H1 (cell line): ENCODE measurements at regions not wholly inside any gene's neighbourhood (a gene's known extent, or its start where the extent isn't known, plus 50 kb on each side); places are given as distances from the start of the nearest gene placed in this dataset.

Experiments used
- CTCF ChIA-PET: fragments of 300-600 bp; sonication (Branson Sonifier 250); formaldehyde crosslinking; loops from one replicate; lab custom pipeline; 2021; ENCODE audit not compliant: partially characterized antibody; lab: Charles Lee
- POLR2A ChIA-PET: fragments of 300-600 bp; sonication (Branson Sonifier 250); formaldehyde crosslinking; loops from one replicate; lab custom pipeline; 2021; ENCODE audit warnings: inconsistent platforms; ENCODE audit not compliant: partially characterized antibody; lab: Charles Lee
- DNase-seq, 2 experiments: peaks; one replicate each; pipeline versions ENCODE4 v3.0.0 to v3.0.0-alpha.2; 2010 to 2022; ENCODE audit warnings: low spot score in 2 of 2, low read depth in 1 of 2, mixed read lengths in 1 of 2
- FAIRE-seq: peaks from 2 replicates; lab custom pipeline; 2011; peaks lifted over from hg19 to GRCh38; lab: Jason Lieb, UNC
- H2AFZ ChIP-seq: 2 replicates; pipeline ENCODE4 v1.8.1; 2012; ENCODE audit warnings: low read length, inconsistent platforms
- H2AK5ac ChIP-seq: 2 replicates; pipeline ENCODE4 v1.6.1; 2013; ENCODE audit warnings: low read depth, low read length
- H2BK120ac ChIP-seq: replicated peaks from 2 replicates; pipeline ENCODE3; 2013; ENCODE audit warnings: low read depth, low read length, inconsistent platforms
- H2BK12ac ChIP-seq: 2 replicates; pipeline ENCODE4 v1.6.1; 2013; ENCODE audit warnings: low read depth, low read length
- H2BK15ac ChIP-seq: 2 replicates; pipeline ENCODE4 v1.6.1; 2013; ENCODE audit warnings: low read length
- H2BK20ac ChIP-seq: 2 replicates; pipeline ENCODE4 v1.6.1; 2013; ENCODE audit warnings: low read length
- H2BK5ac ChIP-seq: 2 replicates; pipeline ENCODE4 v1.6.1; 2013; ENCODE audit warnings: low read depth, low read length
- H3K14ac ChIP-seq: 2 replicates; pipeline ENCODE4 v1.6.1; 2013; ENCODE audit warnings: inconsistent platforms; ENCODE audit not compliant: insufficient read length
- H3K18ac ChIP-seq: 2 replicates; pipeline ENCODE4 v1.6.1; 2013; ENCODE audit warnings: low read length; ENCODE audit errors: extremely low read depth
- H3K23ac ChIP-seq: 2 replicates; pipeline ENCODE4 v1.6.1; 2013; ENCODE audit warnings: inconsistent platforms; ENCODE audit not compliant: insufficient read length
- H3K23me2 ChIP-seq: 2 replicates; pipeline ENCODE4 v1.6.1; 2013; ENCODE audit warnings: low read depth, low read length
- H3K27ac ChIP-seq: 2 replicates; pipeline ENCODE4 v1.6.1; 2011; ENCODE audit warnings: low read depth, low read length, inconsistent platforms
- H3K27me3 ChIP-seq, 4 experiments: replicated peaks in 1 of 4; 1 replicate in 1 of 4; 2 replicates in 3 of 4; pipeline versions ENCODE4 v1.6.1 to v1.8.1; 2011 to 2013; ENCODE audit warnings: low read length in 3 of 4, mild to moderate bottlenecking in 3 of 4, inconsistent platforms in 2 of 4, mixed read lengths in 2 of 4, moderate library complexity in 1 of 4; ENCODE audit not compliant: control insufficient read depth in 3 of 4, insufficient read depth in 3 of 4; ENCODE audit errors: extremely low read depth in 1 of 4
- H3K36me3 ChIP-seq, 4 experiments: 2 replicates each; pipeline versions ENCODE4 v1.6.1 to v1.8.1; 2011 to 2013; ENCODE audit warnings: mild to moderate bottlenecking in 4 of 4, low read length in 3 of 4, moderate library complexity in 2 of 4, control low read depth in 1 of 4, inconsistent platforms in 1 of 4; ENCODE audit not compliant: insufficient read depth in 4 of 4, control insufficient read depth in 2 of 4
- H3K4ac ChIP-seq: replicated peaks from 2 replicates; pipeline ENCODE3; 2013; ENCODE audit warnings: low read length, low read depth, mixed read lengths, inconsistent platforms; ENCODE audit not compliant: insufficient read length
- H3K4me1 ChIP-seq, 4 experiments: replicated peaks in 1 of 4; 1 replicate in 1 of 4; 2 replicates in 3 of 4; pipeline versions ENCODE4 v1.6.1 to v1.8.1; 2011 to 2013; ENCODE audit warnings: low read length in 3 of 4, inconsistent platforms in 2 of 4, mixed read lengths in 1 of 4; ENCODE audit not compliant: insufficient read depth in 4 of 4, control insufficient read depth in 3 of 4
- H3K4me2 ChIP-seq, 2 experiments: 2 replicates each; pipeline versions ENCODE4 v1.6.1 to v1.8.1; 2011 to 2013; ENCODE audit warnings: low read depth in 2 of 2, low read length in 2 of 2, control low read depth in 1 of 2, inconsistent platforms in 1 of 2, mild to moderate bottlenecking in 1 of 2; ENCODE audit not compliant: insufficient read depth in 1 of 2
- H3K4me3 ChIP-seq, 4 experiments: fragments of 200-600, 300-600 bp in 1 of 4; sonication (generic), shearing (Covaris generic), sonication (Bioruptor Twin) in 1 of 4; 2 replicates each; pipeline versions ENCODE4 v1.5.1 to v1.8.1; 2011 to 2016; ENCODE audit warnings: low read length in 4 of 4, low read depth in 3 of 4, control low read depth in 2 of 4, inconsistent platforms in 2 of 4, mild to moderate bottlenecking in 2 of 4, mixed read lengths in 1 of 4, moderate library complexity in 1 of 4; ENCODE audit not compliant: insufficient read depth in 2 of 4; ENCODE audit errors: extremely low read depth in 1 of 4
- H3K56ac ChIP-seq: replicated peaks from 2 replicates; pipeline ENCODE3; 2013; ENCODE audit warnings: low read depth, mild to moderate bottlenecking, mixed read lengths, low read length, inconsistent platforms; ENCODE audit not compliant: insufficient read length
- H3K79me1 ChIP-seq: 2 replicates; pipeline ENCODE4 v1.6.1; 2013; ENCODE audit warnings: low read depth, low read length, control low read depth
- H3K79me2 ChIP-seq, 2 experiments: 2 replicates each; pipeline versions ENCODE4 v1.6.1 to v1.8.1; 2012 to 2013; ENCODE audit warnings: low read length in 2 of 2, mild to moderate bottlenecking in 2 of 2, inconsistent platforms in 1 of 2; ENCODE audit not compliant: insufficient read depth in 2 of 2, control insufficient read depth in 1 of 2
- H3K9ac ChIP-seq, 4 experiments: replicated peaks in 1 of 4; 1 replicate in 1 of 4; 2 replicates in 3 of 4; pipeline versions ENCODE4 v1.6.1 to v1.8.1; 2011 to 2013; ENCODE audit warnings: low read depth in 3 of 4, low read length in 3 of 4, control low read depth in 2 of 4, mild to moderate bottlenecking in 2 of 4, moderate library complexity in 2 of 4, inconsistent platforms in 1 of 4; ENCODE audit errors: extremely low read depth in 1 of 4
- H3K9me3 ChIP-seq, 2 experiments: 2 replicates each; pipeline versions ENCODE4 v1.6.1 to v1.8.1; 2012 to 2013; ENCODE audit warnings: mild to moderate bottlenecking in 2 of 2, moderate library complexity in 2 of 2, control low read depth in 1 of 2, inconsistent platforms in 1 of 2, low read depth in 1 of 2, low read length in 1 of 2, mixed read lengths in 1 of 2; ENCODE audit not compliant: insufficient read depth in 2 of 2
- H4K20me1 ChIP-seq, 2 experiments: replicated peaks in 1 of 2; 2 replicates each; pipeline versions ENCODE3 to v1.8.1; 2011 to 2013; ENCODE audit warnings: inconsistent platforms in 2 of 2, low read length in 2 of 2, mild to moderate bottlenecking in 1 of 2; ENCODE audit not compliant: insufficient read depth in 2 of 2, control insufficient read depth in 1 of 2
- H4K5ac ChIP-seq: 2 replicates; pipeline ENCODE4 v1.6.1; 2013; ENCODE audit warnings: low read length, low read depth, mixed read lengths, inconsistent platforms; ENCODE audit not compliant: insufficient read length
- H4K8ac ChIP-seq: 2 replicates; pipeline ENCODE4 v1.8.0; 2013; ENCODE audit warnings: mild to moderate bottlenecking, moderate library complexity, low read length, inconsistent platforms; ENCODE audit not compliant: insufficient read depth; ENCODE audit errors: extremely low read depth
- H4K91ac ChIP-seq: replicated peaks from 2 replicates; pipeline ENCODE3; 2013; ENCODE audit warnings: low read length, mixed read lengths, inconsistent platforms; ENCODE audit not compliant: insufficient read length
- HDAC6 ChIP-seq: IDR thresholded peaks from one replicate; pipeline ENCODE4 v1.7.1; 2012; ENCODE audit warnings: low read depth, mild to moderate bottlenecking, inconsistent platforms, low read length, moderate library complexity
- MAFK ChIP-seq: IDR thresholded peaks from 2 replicates; pipeline ENCODE4 v1.6.1; 2012; ENCODE audit warnings: low read depth, mild to moderate bottlenecking, improper control_type of control experiment, low read length
- PHF8 ChIP-seq: fragments of 200-600 bp; sonication (generic); conservative IDR thresholded peaks from 2 replicates; pipeline ENCODE4 v1.7.1; 2012; ENCODE audit warnings: low read depth, mild to moderate bottlenecking, inconsistent platforms, low read length, moderate library complexity
- RXRA ChIP-seq: IDR thresholded peaks from 2 replicates; pipeline ENCODE4 v1.6.1; 2011; ENCODE audit warnings: low read depth, mild to moderate bottlenecking, low read length, moderate library complexity; ENCODE audit not compliant: insufficient read depth
- SIX5 ChIP-seq: IDR thresholded peaks from 2 replicates; pipeline ENCODE4 v1.6.1; 2011; ENCODE audit warnings: mild to moderate bottlenecking, low read depth, low read length
- WGBS, 2 experiments: shearing (Covaris generic) in 1 of 2; methylation state at CpG; one replicate each; pipeline versions ENCODE4 v1.1.6 to v1.1.7; 2013 to 2015; ENCODE audit warnings: low lambda C conversion rate in 2 of 2, mixed read lengths in 2 of 2, inconsistent platforms in 1 of 2, low coverage in 1 of 2, missing lambda C conversion rate in 1 of 2; ENCODE audit not compliant: insufficient replicate concordance in 2 of 2, insufficient coverage in 1 of 2, insufficient read length in 1 of 2; ENCODE audit errors: extremely low coverage in 1 of 2, missing lambda C conversion rate in 1 of 2; 5-methylcytosine and 5-hydroxymethylcytosine counted together

GRCh38 chr1:187718527-187718926, 889.8 kb downstream of the PLA2G4A start:
- no peaks in the 10 kb centered on the region for H4K20me1 ChIP-seq
- H3K4me2 ChIP-seq = no peak overlapping the region
- DNase-seq = no peak
- H2BK15ac ChIP-seq = no peak overlapping the region
- no peak overlapping the region for H2BK5ac ChIP-seq
- POLR2A ChIA-PET = no interaction called here
- no peaks in the 10 kb centered on the region for H3K27me3 ChIP-seq
- H3K4me1 ChIP-seq = no peaks in the 10 kb centered on the region
- no peak overlapping the region for H2AFZ ChIP-seq
- H3K4me3 ChIP-seq = no peak overlapping the region
- H2BK12ac ChIP-seq = no peak overlapping the region
- H3K9me3 ChIP-seq = no peaks in the 10 kb centered on the region
- no peak overlapping the region for H3K18ac ChIP-seq
- H3K27ac ChIP-seq = no peak overlapping the region
- no peaks in the 10 kb centered on the region for H3K79me1 ChIP-seq
- no peaks in the 10 kb centered on the region for H3K36me3 ChIP-seq
- H3K56ac ChIP-seq = no peak overlapping the region
- TF ChIP-seq PHF8 = no peak
- TF ChIP-seq SIX5 = no peak
- TF ChIP-seq RXRA = no peak
- TF ChIP-seq MAFK = peak; percentile 86; the same call in 1 of the 2 replicates
- TF ChIP-seq HDAC6 = no peak
- H2BK120ac ChIP-seq = no peak overlapping the region
- no peak overlapping the region for H2BK20ac ChIP-seq
- H3K9ac ChIP-seq = no peak overlapping the region
- H4K5ac ChIP-seq = no peak overlapping the region
- no peak overlapping the region for H3K23ac ChIP-seq
- no peak overlapping the region for H4K91ac ChIP-seq
- H4K8ac ChIP-seq = no peak overlapping the region
- 92% methylated on average over 3 of the region's 3 CpGs; no CpG with 5 or more reads in 1 of the 2 experiments for WGBS, 2 experiments
- no peaks in the 10 kb centered on the region for H3K79me2 ChIP-seq
- no peaks in the 10 kb centered on the region for H3K23me2 ChIP-seq
- no peak overlapping the region for H3K4ac ChIP-seq
- H2AK5ac ChIP-seq = no peak overlapping the region
- CTCF ChIA-PET = interaction anchor here (1.5 kb wide), 1 partner anchor 17 kb away, joined by 3 read pairs; no protein-coding TSS in a partner anchor
- FAIRE-seq = no peak
- H3K14ac ChIP-seq = no peak overlapping the region
